ENCODE measurements at regions not wholly inside any gene's neighbourhood (a gene's known extent, or its start where the extent isn't known, plus 50 kb on each side); places are given as distances from the start of the nearest gene placed in this dataset.

GRCh38 chr12:24561882-24562770, 386.8 kb downstream of the BCAT1 start:
- peak; percentile 35 for DNase-seq
- POLR2A ChIA-PET = no interaction called here
- ATAC-seq (ENCODE audit: low read depth) = peak; percentile 32
- no peaks in the 10 kb centered on the region for H3K36me3 Mint-ChIP-seq
- peaks cover 61% of the 10 kb centered on the region for H3K27me3 Mint-ChIP-seq
- peaks cover 9% of the 10 kb centered on the region for H3K4me1 Mint-ChIP-seq
- H3K4me3 Mint-ChIP-seq = peak overlapping the region; percentile 89
- H3K9me3 Mint-ChIP-seq = no peaks in the 10 kb centered on the region
- no peak overlapping the region for H3K27ac Mint-ChIP-seq

GRCh38 chr12:24561411-24561871, 387.5 kb downstream of the BCAT1 start:
- peak overlapping the region; percentile 89 for H3K4me3 Mint-ChIP-seq
- ATAC-seq (ENCODE audit: low read depth) (no peak), DNase-seq (no peak)
- POLR2A ChIA-PET = no interaction called here
- no peak overlapping the region for H3K27ac Mint-ChIP-seq
- no peaks in the 10 kb centered on the region for H3K9me3 Mint-ChIP-seq
- peaks cover 9% of the 10 kb centered on the region for H3K4me1 Mint-ChIP-seq
- peaks cover 56% of the 10 kb centered on the region for H3K27me3 Mint-ChIP-seq
- no peaks in the 10 kb centered on the region for H3K36me3 Mint-ChIP-seq

GRCh38 chr12:24560831-24561271, 388.1 kb downstream of the BCAT1 start:
- H3K27me3 Mint-ChIP-seq = peaks cover 56% of the 10 kb centered on the region
- no peaks in the 10 kb centered on the region for H3K36me3 Mint-ChIP-seq
- peaks cover 9% of the 10 kb centered on the region for H3K4me1 Mint-ChIP-seq
- DNase-seq (no peak), ATAC-seq (ENCODE audit: low read depth) (no peak)
- no peaks in the 10 kb centered on the region for H3K9me3 Mint-ChIP-seq
- H3K27ac Mint-ChIP-seq = no peak overlapping the region
- POLR2A ChIA-PET = no interaction called here
- H3K4me3 Mint-ChIP-seq = peak overlapping the region; percentile 89

GRCh38 chr12:24560192-24560775, 388.6 kb downstream of the BCAT1 start:
- ATAC-seq (ENCODE audit: low read depth) = no peak
- Mint-ChIP-seq H3K27me3 (peaks cover 52% of the 10 kb centered on the region), H3K36me3 (no peaks in the 10 kb centered on the region), H3K4me3 (no peak overlapping the region), H3K27ac (no peak overlapping the region), H3K9me3 (no peaks in the 10 kb centered on the region), H3K4me1 (peaks cover 9% of the 10 kb centered on the region)
- DNase-seq = no peak
- POLR2A ChIA-PET = no interaction called here

GRCh38 chr12:24557738-24558137, 391.2 kb downstream of the BCAT1 start:
- Mint-ChIP-seq H3K4me1 (peaks cover 7% of the 10 kb centered on the region), H3K4me3 (no peak overlapping the region), H3K27ac (no peak overlapping the region)

GRCh38 chr12:24555730-24556129, 393.2 kb downstream of the BCAT1 start:
- Mint-ChIP-seq H3K9me3 (no peaks in the 10 kb centered on the region), H3K27ac (no peak overlapping the region), H3K36me3 (no peaks in the 10 kb centered on the region), H3K27me3 (peaks cover 12% of the 10 kb centered on the region), H3K4me1 (no peaks in the 10 kb centered on the region), H3K4me3 (no peak overlapping the region)
- no peak for DNase-seq
- POLR2A ChIA-PET = no interaction called here
- no peak for ATAC-seq (ENCODE audit: low read depth)

More at GRCh38 chr12:24557738-24558137, 391.2 kb downstream of the BCAT1 start:
- Mint-ChIP-seq H3K9me3 (no peaks in the 10 kb centered on the region), H3K36me3 (no peaks in the 10 kb centered on the region), H3K27me3 (peaks cover 30% of the 10 kb centered on the region)
- no peak for ATAC-seq (ENCODE audit: low read depth)
- POLR2A ChIA-PET = no interaction called here
- DNase-seq = no peak

GRCh38 chr12:24554612-24555295, 394.1 kb downstream of the BCAT1 start:
- Mint-ChIP-seq H3K9me3 (no peaks in the 10 kb centered on the region), H3K27me3 (peaks cover 3% of the 10 kb centered on the region), H3K27ac (no peak overlapping the region), H3K4me1 (no peaks in the 10 kb centered on the region), H3K4me3 (no peak overlapping the region), H3K36me3 (no peaks in the 10 kb centered on the region)
- ATAC-seq (ENCODE audit: low read depth) = no peak
- no peak for DNase-seq
- POLR2A ChIA-PET = no interaction called here

- POLR2A ChIA-PET = no interaction called here
- no peaks in the 10 kb centered on the region for H3K27me3 Mint-ChIP-seq
- H3K27ac Mint-ChIP-seq = no peak overlapping the region
- no peaks in the 10 kb centered on the region for H3K36me3 Mint-ChIP-seq
- H3K9me3 Mint-ChIP-seq = no peaks in the 10 kb centered on the region
- no peak overlapping the region for H3K4me3 Mint-ChIP-seq
- H3K4me1 Mint-ChIP-seq = no peaks in the 10 kb centered on the region
- ATAC-seq (ENCODE audit: low read depth) (no peak), DNase-seq (no peak)
These were observed 395.6 kb downstream of the BCAT1 start for GRCh38 chr12:24553259-24553658.

- Mint-ChIP-seq H3K27ac (no peak overlapping the region), H3K36me3 (no peaks in the 10 kb centered on the region), H3K4me1 (no peaks in the 10 kb centered on the region), H3K9me3 (no peaks in the 10 kb centered on the region), H3K27me3 (peaks cover 2% of the 10 kb centered on the region), H3K4me3 (no peak overlapping the region)
- ATAC-seq (ENCODE audit: low read depth) (no peak), DNase-seq (no peak)
- POLR2A ChIA-PET = no interaction called here
These were observed 397.6 kb downstream of the BCAT1 start for GRCh38 chr12:24551163-24551786.

- ATAC-seq (ENCODE audit: low read depth) (no peak), DNase-seq (no peak)
- H3K4me3 Mint-ChIP-seq = no peak overlapping the region
- H3K27me3 Mint-ChIP-seq = peaks cover 2% of the 10 kb centered on the region
- no peaks in the 10 kb centered on the region for H3K36me3 Mint-ChIP-seq
- H3K4me1 Mint-ChIP-seq = no peaks in the 10 kb centered on the region
- no peaks in the 10 kb centered on the region for H3K9me3 Mint-ChIP-seq
- H3K27ac Mint-ChIP-seq = no peak overlapping the region
- POLR2A ChIA-PET = no interaction called here
These were observed 398.3 kb downstream of the BCAT1 start for GRCh38 chr12:24550609-24551008.

- Mint-ChIP-seq H3K4me3 (no peak overlapping the region), H3K4me1 (no peaks in the 10 kb centered on the region), H3K9me3 (no peaks in the 10 kb centered on the region), H3K36me3 (no peaks in the 10 kb centered on the region), H3K27ac (no peak overlapping the region), H3K27me3 (peaks cover 2% of the 10 kb centered on the region)
- DNase-seq = no peak
- no peak for ATAC-seq (ENCODE audit: low read depth)
- POLR2A ChIA-PET = no interaction called here
These were observed 402.2 kb downstream of the BCAT1 start for GRCh38 chr12:24546661-24547060.

GRCh38 chr12:24546084-24546483, 402.8 kb downstream of the BCAT1 start:
- Mint-ChIP-seq H3K36me3 (no peaks in the 10 kb centered on the region), H3K9me3 (no peaks in the 10 kb centered on the region), H3K27ac (no peak overlapping the region), H3K4me3 (no peak overlapping the region), H3K27me3 (peaks cover 2% of the 10 kb centered on the region), H3K4me1 (no peaks in the 10 kb centered on the region)
- DNase-seq (no peak), ATAC-seq (ENCODE audit: low read depth) (no peak)
- POLR2A ChIA-PET = no interaction called here

- no peaks in the 10 kb centered on the region for H3K9me3 Mint-ChIP-seq
- no peak for ATAC-seq (ENCODE audit: low read depth)
- no peaks in the 10 kb centered on the region for H3K4me1 Mint-ChIP-seq
- H3K36me3 Mint-ChIP-seq = no peaks in the 10 kb centered on the region
- DNase-seq = no peak
- POLR2A ChIA-PET = no interaction called here
- H3K4me3 Mint-ChIP-seq = no peak overlapping the region
- peaks cover 2% of the 10 kb centered on the region for H3K27me3 Mint-ChIP-seq
- H3K27ac Mint-ChIP-seq = no peak overlapping the region
These were observed 404.5 kb downstream of the BCAT1 start for GRCh38 chr12:24544368-24544767.
